VCaP (cell line): ENCODE measurements at regions not wholly inside any gene's neighbourhood (a gene's known extent, or its start where the extent isn't known, plus 50 kb on each side); places are given as distances from the start of the nearest gene placed in this dataset.

Source experiments
- H3K27ac ChIP-seq: fragments of 450-650 bp; 2 replicates; pipeline ENCODE4 v1.5.1; 2017
- TF ChIP-seq, protein P1 (sequence below): fragments of 450-650 bp; conservative IDR thresholded peaks from 2 replicates; pipeline ENCODE4 v1.5.1; 2017; ENCODE audit warnings: mild to moderate bottlenecking, moderate library complexity

DNA sequence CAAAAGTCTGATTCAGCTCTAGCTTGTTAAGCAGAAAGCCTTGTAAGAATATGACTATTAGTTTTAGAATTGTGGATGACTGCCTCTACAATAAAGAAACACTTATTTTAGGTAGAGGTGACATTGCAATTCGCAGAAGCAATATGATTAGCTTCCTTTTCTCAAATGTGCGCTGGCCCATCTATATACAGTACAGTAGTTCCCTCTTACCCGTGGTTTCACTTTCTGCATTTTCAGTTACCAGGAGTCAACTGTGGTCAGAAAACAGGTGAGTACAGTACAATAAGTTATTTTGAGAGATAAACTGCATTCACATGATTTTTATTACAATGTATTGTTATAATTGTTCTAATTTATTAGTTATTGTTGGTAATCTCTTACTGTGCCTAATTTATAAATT is 405.1 kb downstream of the GPD2 start:
- TF ChIP-seq, protein P1, sequence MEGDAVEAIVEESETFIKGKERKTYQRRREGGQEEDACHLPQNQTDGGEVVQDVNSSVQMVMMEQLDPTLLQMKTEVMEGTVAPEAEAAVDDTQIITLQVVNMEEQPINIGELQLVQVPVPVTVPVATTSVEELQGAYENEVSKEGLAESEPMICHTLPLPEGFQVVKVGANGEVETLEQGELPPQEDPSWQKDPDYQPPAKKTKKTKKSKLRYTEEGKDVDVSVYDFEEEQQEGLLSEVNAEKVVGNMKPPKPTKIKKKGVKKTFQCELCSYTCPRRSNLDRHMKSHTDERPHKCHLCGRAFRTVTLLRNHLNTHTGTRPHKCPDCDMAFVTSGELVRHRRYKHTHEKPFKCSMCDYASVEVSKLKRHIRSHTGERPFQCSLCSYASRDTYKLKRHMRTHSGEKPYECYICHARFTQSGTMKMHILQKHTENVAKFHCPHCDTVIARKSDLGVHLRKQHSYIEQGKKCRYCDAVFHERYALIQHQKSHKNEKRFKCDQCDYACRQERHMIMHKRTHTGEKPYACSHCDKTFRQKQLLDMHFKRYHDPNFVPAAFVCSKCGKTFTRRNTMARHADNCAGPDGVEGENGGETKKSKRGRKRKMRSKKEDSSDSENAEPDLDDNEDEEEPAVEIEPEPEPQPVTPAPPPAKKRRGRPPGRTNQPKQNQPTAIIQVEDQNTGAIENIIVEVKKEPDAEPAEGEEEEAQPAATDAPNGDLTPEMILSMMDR: no peak
- H3K27ac ChIP-seq: no peak overlapping the region

DNA sequence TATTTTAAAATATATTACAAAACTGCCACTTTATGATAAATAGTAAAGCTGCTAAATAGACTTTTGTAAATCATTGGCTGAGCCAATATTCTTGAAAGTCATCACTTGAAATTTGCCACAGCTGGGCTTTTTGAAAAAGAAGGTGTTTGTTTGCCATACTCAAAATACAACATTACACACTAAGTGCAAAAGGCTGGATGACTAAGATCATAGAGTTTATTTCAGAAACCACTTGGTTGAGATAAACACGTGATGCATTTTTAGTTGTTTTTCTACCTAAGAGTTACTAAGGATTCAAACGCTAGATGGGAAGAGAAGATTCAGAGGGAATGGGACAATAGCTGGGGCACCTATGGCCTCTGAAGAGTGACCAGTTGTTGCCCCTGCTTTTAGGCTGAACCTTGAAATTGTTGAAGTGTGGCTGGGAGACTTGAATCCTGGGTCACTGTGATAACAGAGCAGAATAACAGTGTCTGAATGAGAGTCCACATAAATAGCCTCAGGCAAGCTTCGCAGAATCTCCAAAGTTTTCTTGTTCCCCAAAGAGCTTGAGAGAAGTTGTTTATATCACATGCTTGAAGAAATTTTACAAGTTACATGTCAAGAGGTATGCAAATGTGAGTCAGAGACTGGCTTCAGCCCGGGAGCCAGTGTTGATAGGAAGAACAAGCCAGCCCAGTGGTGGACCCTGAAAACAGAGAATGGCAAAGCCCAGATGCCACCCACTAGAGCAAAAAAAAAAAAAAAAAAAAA is 409.8 kb downstream of the GPD2 start:
- TF ChIP-seq, protein P1: no peak
- H3K27ac ChIP-seq: no peak overlapping the region

DNA sequence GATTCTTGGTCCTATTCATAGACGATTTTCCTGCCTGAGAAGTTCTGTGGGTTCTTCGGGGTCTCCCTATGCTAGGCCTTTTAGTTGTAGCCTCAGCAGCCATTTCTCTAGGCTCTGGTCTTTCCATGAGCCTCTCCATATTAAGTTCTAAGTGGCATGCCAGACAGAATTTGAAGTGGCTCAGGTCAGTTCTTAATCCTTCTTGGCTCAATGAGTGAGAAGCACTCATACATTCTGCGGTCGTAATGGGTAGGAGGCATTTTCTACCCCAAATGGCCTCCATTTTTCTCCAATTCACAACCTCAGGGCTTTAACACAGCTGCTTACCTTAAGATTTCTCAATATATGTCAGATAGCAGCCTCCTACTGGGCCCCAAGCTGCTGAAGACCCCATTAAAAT is 405.3 kb upstream of the GALNT5 start:
- no peak overlapping the region for H3K27ac ChIP-seq
- TF ChIP-seq, protein P1: no peak

DNA sequence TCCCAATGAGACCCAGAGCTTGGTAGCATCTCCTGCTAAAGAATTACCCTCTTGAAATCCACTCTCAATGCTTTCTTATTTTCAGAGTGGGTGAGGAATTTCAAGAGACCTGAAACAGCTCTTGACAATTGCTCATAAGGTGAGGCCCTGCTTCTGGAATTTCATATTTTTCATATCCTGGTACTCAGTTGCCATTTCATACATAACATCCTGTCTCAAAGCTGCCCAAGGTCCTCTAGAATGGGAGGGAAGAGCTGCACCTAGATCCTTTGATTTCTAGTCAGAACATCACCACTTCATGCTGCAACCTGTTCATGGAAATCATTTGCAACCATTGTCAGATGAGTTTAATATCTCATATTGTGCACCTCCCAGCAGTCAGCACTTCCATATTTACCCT is 404.8 kb upstream of the GALNT5 start:
- TF ChIP-seq, protein P1: no peak
- H3K27ac ChIP-seq: no peak overlapping the region

DNA sequence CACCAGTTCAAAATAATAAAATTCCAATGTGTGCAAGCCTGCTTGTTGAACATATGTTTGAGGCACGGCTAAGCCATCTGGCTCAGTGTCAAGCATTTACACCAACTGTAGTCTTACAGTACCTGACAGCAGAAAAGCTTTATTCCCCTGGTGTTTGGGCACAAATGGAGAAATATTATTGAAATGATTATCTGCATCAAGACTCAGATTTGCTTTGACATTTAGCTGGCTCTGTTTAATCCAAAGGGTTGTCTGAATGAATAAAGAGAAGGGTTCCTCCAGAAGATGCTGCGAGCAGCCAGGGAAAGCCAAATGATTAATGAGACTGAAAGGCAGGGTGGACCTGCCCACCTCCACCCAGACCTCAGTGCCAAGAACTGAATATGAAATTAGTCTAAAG is 393.2 kb upstream of the GALNT5 start:
- TF ChIP-seq, protein P1: no peak
- H3K27ac ChIP-seq: no peak overlapping the region

DNA sequence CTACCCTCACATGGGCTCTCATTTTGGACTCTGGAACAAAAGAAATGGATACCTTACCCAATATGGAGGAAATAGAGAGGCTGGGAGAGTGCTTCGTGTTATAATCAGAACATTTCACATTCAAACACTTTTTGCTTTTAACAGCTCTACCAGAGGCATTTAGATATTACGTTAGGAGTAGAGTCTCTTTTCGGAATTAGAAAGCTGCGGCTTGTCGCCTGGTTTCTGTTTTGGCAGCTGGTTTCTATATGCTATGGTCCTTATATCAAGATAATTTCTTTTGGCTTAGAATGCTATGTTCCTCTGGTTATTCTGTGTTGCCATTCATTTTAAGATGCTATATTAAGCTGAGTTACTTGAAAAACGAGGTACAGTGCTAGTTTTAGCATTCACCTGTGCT is 392.8 kb upstream of the GALNT5 start:
- H3K27ac ChIP-seq: no peak overlapping the region
- TF ChIP-seq, protein P1: no peak

DNA sequence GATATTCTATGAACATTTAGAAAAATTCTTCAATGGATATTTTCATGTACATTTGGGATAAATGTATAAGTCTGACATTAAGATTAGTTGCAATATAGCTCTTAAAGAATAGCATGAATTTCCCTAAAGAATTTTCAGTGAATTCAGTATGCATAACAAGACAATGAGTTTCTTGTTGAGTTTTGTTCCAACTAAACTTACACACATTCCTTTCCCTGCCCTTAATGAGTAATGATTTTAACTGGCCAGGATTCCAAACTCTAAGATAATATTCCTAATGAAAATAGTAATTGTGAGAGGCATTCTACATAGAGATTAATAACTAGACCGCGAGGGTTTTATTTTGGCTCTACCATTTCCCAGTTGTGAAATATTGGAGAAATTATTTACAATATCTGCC is 390.3 kb upstream of the GALNT5 start:
- TF ChIP-seq, protein P1: no peak
- no peak overlapping the region for H3K27ac ChIP-seq
